ENCODE measurements at regions not wholly inside any gene's neighbourhood (a gene's known extent, or its start where the extent isn't known, plus 50 kb on each side); places are given as distances from the start of the nearest gene placed in this dataset.
A peak's percentile ranks its signal among the peaks of the same experiment; 100 is the strongest.

GRCh38 chr3:87732294-87732693 lies 326.5 kb downstream of the CGGBP1 start (continued):
- no peak for TF ChIP-seq ZNF425 (CRISPR knock-in tag; conservative IDR thresholded peaks at IDR 0.05)

DNA sequence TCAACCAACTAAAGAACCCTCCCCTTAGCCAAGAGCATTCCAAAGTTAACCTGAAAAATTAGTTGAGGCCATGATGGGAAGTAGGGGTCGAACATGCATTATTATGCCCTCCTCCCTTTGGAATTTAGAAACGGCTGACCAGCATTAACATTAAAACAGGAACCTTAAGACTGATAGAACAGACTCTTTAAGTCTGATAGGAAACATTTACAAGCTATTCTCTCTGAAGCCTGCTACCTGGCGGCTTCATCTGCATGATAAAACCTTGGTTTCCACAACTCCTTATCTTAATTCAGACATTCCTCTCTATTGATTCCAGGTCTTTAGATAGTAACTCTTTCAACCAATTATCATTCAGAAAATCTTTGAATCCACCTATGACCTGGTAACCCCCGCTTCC lies 331.0 kb downstream of the CGGBP1 start:
- peaks cover 65% of the 10 kb centered on the region for H3K4me1 Mint-ChIP-seq
- peak overlapping the region; percentile 98 for H3K27ac Mint-ChIP-seq
- peaks cover 50% of the 10 kb centered on the region for H3K9me3 Mint-ChIP-seq
- peak; percentile 87 for ATAC-seq
- POLR2A ChIA-PET = no interaction called here
- peak; percentile 38 for DNase-seq (ENCODE audit: low spot score)
- CTCF ChIA-PET = no interaction called here
- H3K36me3 Mint-ChIP-seq = peaks cover 63% of the 10 kb centered on the region
- no peaks in the 10 kb centered on the region for H3K27me3 Mint-ChIP-seq (ENCODE audit: low read depth)
- no peak overlapping the region for H3K4me3 Mint-ChIP-seq
- no peak for TF ChIP-seq ZNF317 (CRISPR knock-in tag; IDR thresholded peaks at IDR 0.05; ENCODE audit: borderline replicate concordance, low read depth)
- no peak for TF ChIP-seq EMX1 (CRISPR knock-in tag; IDR thresholded peaks at IDR 0.05)
- no peak for TF ChIP-seq NFE2L1 (CRISPR knock-in tag; IDR thresholded peaks at IDR 0.05)
- TF ChIP-seq, protein P1, sequence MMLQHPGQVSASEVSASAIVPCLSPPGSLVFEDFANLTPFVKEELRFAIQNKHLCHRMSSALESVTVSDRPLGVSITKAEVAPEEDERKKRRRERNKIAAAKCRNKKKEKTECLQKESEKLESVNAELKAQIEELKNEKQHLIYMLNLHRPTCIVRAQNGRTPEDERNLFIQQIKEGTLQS (CRISPR knock-in tag; conservative IDR thresholded peaks at IDR 0.05) = no peak
- no peak for TF ChIP-seq ZNF425 (CRISPR knock-in tag; conservative IDR thresholded peaks at IDR 0.05)
- TF ChIP-seq NR1H2 (CRISPR knock-in tag; IDR thresholded peaks at IDR 0.05) = no peak
- no peak for TF ChIP-seq ZNF263 (CRISPR knock-in tag; IDR thresholded peaks at IDR 0.05; ENCODE audit: low read depth)
- TF ChIP-seq ZNF281 (CRISPR knock-in tag; IDR thresholded peaks at IDR 0.05) = no peak
- TF ChIP-seq, protein P2, sequence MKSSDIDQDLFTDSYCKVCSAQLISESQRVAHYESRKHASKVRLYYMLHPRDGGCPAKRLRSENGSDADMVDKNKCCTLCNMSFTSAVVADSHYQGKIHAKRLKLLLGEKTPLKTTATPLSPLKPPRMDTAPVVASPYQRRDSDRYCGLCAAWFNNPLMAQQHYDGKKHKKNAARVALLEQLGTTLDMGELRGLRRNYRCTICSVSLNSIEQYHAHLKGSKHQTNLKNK (CRISPR knock-in tag; IDR thresholded peaks at IDR 0.05) = peak; percentile 65; the same call in 1 of the 2 replicates
- TF ChIP-seq ZBTB21 (CRISPR knock-in tag; IDR thresholded peaks at IDR 0.05; ENCODE audit: borderline replicate concordance) = no peak
- TF ChIP-seq, protein P3, sequence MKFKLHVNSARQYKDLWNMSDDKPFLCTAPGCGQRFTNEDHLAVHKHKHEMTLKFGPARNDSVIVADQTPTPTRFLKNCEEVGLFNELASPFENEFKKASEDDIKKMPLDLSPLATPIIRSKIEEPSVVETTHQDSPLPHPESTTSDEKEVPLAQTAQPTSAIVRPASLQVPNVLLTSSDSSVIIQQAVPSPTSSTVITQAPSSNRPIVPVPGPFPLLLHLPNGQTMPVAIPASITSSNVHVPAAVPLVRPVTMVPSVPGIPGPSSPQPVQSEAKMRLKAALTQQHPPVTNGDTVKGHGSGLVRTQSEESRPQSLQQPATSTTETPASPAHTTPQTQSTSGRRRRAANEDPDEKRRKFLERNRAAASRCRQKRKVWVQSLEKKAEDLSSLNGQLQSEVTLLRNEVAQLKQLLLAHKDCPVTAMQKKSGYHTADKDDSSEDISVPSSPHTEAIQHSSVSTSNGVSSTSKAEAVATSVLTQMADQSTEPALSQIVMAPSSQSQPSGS (CRISPR knock-in tag; IDR thresholded peaks at IDR 0.05; ENCODE audit: borderline replicate concordance, low read depth) = no peak
- TF ChIP-seq ELF4 (CRISPR knock-in tag; IDR thresholded peaks at IDR 0.05; ENCODE audit: low read depth) = no peak
- TF ChIP-seq, protein P4, sequence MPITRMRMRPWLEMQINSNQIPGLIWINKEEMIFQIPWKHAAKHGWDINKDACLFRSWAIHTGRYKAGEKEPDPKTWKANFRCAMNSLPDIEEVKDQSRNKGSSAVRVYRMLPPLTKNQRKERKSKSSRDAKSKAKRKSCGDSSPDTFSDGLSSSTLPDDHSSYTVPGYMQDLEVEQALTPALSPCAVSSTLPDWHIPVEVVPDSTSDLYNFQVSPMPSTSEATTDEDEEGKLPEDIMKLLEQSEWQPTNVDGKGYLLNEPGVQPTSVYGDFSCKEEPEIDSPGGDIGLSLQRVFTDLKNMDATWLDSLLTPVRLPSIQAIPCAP (CRISPR knock-in tag; IDR thresholded peaks at IDR 0.05) = no peak
- no peak for TF ChIP-seq RELA (CRISPR knock-in tag; IDR thresholded peaks at IDR 0.05; ENCODE audit: borderline replicate concordance)
- no peak for TF ChIP-seq E2F4 (CRISPR knock-in tag; IDR thresholded peaks at IDR 0.05; ENCODE audit: borderline replicate concordance, low read depth)
- no peak for TF ChIP-seq ZNF416 (CRISPR knock-in tag; IDR thresholded peaks at IDR 0.05)
- no peak for TF ChIP-seq IRF2 (CRISPR knock-in tag; IDR thresholded peaks at IDR 0.05; ENCODE audit: borderline replicate concordance, low read depth)
- TF ChIP-seq ZNF138 (CRISPR knock-in tag; conservative IDR thresholded peaks at IDR 0.05) = no peak
- no peak for TF ChIP-seq SMAD3 (CRISPR knock-in tag; IDR thresholded peaks at IDR 0.05; ENCODE audit: borderline replicate concordance)
- TF ChIP-seq, protein P5, sequence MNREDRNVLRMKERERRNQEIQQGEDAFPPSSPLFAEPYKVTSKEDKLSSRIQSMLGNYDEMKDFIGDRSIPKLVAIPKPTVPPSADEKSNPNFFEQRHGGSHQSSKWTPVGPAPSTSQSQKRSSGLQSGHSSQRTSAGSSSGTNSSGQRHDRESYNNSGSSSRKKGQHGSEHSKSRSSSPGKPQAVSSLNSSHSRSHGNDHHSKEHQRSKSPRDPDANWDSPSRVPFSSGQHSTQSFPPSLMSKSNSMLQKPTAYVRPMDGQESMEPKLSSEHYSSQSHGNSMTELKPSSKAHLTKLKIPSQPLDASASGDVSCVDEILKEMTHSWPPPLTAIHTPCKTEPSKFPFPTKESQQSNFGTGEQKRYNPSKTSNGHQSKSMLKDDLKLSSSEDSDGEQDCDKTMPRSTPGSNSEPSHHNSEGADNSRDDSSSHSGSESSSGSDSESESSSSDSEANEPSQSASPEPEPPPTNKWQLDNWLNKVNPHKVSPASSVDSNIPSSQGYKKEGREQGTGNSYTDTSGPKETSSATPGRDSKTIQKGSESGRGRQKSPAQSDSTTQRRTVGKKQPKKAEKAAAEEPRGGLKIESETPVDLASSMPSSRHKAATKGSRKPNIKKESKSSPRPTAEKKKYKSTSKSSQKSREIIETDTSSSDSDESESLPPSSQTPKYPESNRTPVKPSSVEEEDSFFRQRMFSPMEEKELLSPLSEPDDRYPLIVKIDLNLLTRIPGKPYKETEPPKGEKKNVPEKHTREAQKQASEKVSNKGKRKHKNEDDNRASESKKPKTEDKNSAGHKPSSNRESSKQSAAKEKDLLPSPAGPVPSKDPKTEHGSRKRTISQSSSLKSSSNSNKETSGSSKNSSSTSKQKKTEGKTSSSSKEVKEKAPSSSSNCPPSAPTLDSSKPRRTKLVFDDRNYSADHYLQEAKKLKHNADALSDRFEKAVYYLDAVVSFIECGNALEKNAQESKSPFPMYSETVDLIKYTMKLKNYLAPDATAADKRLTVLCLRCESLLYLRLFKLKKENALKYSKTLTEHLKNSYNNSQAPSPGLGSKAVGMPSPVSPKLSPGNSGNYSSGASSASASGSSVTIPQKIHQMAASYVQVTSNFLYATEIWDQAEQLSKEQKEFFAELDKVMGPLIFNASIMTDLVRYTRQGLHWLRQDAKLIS (CRISPR knock-in tag; IDR thresholded peaks at IDR 0.05; ENCODE audit: borderline replicate concordance) = no peak
